GM21737 (cell line): ENCODE measurements at regions not wholly inside any gene's neighbourhood (a gene's known extent, or its start where the extent isn't known, plus 50 kb on each side); places are given as distances from the start of the nearest gene placed in this dataset.

Source experiments
- ATAC-seq: cut with Tn5 transposase; IDR thresholded peaks from one replicate; pipeline ENCODE4 v1.9.1; 2021; ENCODE audit warnings: mild to moderate bottlenecking, moderate library complexity; ENCODE audit not compliant: unreplicated experiment

- ATAC-seq: no peak
Observed at GRCh38 chr4:155616117-155616516, 50.5 kb upstream of the GUCY1A1 start.

GRCh38 chr4:155615081-155615887 is 51.4 kb upstream of the GUCY1A1 start:
- ATAC-seq: no peak

DNA sequence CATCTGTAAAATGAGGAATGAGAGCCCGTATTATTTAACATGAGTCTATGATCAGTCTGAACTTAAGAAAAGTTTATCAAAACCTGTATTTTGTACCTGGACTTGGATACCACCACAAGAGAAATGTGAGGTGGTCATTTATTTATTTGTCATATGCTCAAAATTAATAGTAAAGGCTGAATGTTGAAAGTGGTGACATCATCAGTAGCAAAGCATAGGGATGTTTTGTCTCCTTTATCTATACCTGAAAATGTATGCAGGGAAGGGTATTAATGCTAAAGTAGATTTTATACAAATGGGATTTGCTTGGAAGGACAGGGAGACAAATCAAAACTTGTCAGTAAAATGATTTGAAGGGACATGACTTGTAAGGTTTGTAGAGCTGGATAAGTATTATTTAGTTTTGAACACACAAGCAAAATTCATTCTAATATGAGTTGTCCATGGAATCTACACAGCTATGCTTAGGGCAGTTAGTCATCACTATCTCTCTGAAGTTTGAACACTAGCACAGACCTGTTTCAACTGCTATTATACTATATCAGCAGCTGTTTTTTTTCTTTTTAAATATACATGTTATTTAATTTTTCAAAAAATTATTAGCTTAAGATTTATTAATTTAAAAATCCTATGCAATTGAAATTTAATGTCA is 52.4 kb upstream of the GUCY1A1 start:
- no peak for ATAC-seq

- ATAC-seq: no peak
Observed at GRCh38 chr4:155612074-155612473, 54.6 kb upstream of the GUCY1A1 start.

GRCh38 chr4:155611501-155611900 is 55.1 kb upstream of the GUCY1A1 start:
- no peak for ATAC-seq

DNA sequence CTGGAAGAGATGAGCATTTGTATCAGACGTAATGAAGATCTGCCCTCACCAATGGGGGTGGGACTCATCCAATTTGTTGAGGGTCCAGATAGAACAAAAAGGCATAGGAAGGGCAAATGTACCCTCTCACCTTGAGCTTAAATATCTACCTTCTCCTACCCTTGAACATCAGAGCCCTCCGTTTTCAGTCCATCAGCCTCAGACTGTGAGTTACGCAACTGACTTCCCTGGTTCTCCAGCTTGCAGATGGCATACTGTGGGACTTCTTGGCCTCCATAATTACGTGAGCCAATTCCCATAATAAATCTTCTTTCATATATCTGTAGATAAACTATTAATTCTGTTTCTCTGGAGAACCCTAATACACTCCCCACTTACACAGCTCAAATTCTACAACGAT is 56.5 kb upstream of the GUCY1A1 start:
- ATAC-seq: no peak

GRCh38 chr4:155609455-155610059 is 57.1 kb upstream of the GUCY1A1 start:
- ATAC-seq: no peak

DNA sequence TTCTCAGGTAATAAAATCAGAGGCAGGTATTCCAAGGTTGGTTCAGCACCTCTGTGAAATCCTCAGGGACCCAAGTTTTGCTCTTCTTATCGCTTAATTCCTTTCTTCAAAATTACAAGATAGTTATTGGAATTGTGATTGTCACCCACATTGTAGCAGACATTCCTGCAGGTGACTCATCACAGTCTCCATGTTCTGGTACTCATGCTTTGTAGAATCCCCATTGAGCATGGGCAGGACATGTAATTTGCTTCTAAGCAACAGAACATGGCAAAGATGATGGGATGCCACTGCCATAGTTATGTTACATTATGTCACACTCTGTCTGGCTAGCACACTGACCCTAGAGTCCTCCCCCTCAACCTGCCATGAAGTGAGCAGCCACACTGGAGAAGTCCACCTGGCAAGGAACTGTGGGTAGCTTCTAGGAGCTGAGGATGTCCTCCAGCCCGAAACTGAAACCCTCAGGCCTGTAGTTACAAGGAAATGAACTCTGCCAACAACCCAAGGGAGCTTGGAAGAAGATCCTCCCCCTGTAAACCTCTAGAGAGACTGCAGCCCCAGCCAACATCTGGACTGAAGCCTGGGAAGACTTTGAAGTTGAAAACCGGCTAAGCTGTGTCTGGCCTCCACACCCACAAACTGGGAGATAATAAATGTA is 58.3 kb upstream of the GUCY1A1 start:
- ATAC-seq: no peak

DNA sequence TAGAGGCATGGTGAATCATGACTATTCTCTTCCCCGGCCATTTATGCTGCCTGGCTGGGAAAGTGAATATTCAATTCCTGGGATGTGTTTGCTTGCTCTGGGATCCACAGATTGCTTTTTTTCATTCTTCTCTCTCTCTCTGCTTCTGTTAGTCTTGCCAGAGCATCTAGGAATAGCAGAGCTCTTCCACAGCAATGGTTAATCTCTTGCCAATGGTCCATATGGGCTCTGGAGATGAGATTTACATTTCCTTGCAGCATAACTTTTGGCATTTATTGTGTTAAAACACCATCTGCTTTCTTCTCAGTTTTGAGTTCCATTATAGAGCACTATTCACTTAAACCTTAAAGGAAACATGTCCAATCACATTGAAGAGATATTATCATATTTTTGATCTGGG is 59.2 kb upstream of the GUCY1A1 start:
- ATAC-seq: no peak

DNA sequence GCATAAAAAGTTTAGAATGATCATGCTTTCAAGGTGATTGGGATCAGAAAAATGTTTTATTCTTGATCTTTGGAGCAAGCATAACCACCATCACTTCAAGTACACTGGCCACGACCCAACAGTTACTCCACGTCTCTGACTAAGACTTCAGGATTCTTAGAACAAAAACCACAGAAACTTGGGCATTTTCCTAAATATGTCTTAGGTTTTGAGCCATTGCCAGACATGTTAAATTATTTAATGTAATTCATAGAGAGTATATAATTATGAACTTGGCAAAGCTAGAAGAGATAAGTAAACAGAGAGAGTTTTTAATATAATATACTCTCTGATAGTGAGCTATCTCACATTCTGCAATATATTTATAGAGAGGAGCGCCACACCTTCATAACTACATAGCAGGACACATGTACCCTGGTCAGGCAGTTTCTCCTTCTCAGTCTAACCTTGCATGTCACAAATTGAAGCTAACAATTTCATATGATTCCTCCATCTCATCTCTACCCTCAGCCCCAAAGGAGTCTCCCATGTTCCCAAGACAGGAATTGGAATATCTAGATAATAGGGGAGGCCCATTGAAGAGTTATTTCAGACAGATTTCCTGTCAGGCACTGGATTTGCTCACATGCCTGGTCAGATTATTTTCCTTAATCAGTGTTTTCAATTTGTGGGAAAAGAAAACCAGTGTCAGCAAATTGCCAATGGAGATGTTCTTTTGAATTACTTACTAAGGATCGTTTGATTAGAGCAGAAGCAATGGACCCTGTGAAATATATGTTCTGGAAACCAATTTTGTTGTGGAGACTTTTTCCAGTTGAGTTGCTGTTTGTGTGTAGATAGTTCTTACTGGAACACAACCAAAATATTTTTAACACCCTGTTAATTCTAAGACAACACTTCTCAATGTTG is 61.7 kb upstream of the GUCY1A1 start:
- no peak for ATAC-seq

DNA sequence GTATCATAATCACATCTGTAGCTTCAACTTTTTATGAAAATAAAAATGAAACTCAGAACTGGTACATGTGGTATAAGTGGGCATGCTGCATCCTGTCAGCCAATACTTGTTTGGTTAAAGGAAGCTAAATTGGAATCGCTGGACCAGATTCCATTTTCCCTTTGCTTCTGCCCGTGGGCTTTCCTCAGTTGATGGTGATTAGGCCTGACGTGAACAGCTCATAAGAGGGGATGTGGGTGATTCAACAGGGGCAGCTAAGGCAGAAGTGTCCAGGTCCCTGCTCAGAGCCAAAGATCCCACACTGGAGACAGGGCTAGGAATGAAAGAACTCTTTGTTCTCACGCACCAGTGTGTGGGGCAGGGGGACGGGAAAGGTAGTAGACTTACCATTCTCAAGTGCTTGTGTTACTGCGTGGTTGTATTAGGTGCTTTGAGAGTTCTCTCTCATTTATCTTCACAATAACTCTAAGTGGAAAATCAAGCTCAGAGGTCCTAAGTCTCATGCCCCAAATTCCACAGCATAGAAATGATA is 63.2 kb upstream of the GUCY1A1 start:
- no peak for ATAC-seq

DNA sequence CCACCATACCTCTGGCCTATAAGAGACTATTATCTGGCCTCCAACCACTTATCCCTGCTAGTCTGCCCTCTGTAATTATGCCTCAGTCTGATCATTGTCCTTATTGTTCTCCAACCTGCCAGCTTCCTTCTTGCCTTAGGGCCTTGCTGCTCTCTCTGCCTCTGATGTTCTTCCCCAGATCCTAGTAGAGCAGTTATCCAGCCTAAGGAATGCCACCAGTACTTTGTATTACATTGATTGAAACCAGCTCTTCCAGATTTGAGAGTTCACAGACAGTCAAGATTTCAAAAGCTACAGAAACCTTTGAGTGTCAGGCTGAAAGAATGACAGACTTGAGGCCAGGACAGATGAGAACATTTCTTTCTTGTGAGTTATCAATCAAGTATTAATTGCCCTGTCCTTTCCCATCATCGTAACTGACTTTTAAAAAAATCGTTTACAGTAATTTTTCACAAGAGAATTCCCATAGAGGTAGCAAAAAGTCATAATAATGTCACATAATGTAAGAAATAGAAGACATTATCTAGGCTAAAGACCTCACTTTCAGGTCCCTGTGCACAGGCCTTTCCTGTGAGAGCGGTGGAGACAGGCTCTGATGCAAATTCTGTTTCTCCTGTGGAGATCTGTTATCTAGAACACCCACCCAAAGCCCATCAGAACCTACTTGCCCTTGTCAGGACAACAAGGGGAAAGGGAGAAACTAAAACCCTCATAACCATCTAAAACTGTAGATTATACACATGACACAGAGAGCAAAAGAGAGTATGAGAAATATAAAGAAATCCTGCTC is 64.1 kb upstream of the GUCY1A1 start:
- ATAC-seq: no peak

DNA sequence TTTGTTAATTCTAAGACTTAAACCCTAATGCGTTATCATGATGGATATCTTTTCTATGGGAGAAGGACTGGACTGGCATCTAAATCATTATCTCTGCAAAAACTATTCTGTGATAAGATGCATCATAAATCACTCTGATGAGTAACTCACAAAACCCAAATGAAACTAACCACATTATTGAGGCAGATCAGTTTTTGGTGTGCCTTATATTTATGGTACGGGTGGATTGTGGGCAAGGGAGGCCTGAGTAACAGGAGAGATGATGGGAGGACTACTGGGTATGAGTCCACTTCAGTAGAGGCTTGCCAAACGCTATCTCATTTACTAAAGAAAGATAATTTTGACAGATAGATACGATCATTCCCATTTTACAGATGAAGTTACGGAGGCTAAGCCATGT is 66.4 kb upstream of the GUCY1A1 start:
- no peak for ATAC-seq

DNA sequence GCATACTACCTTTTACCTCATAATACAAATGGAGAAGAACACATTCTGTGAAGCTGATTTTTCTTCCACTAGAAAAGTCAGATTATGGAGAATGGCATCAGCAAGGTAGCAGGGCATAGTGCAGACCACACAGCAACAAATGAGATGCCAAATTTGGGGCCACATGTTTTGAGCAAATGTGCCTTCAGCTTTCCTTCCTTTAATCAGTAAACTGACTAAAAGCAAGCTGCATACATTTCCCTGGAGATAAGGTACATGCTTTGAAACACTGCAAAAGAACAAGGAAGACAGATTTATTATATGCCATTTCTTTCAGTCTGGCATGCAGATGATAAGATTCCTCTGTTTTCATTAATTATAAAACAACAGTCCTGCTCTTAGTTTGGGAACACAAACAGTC is 67.1 kb upstream of the GUCY1A1 start:
- no peak for ATAC-seq

- ATAC-seq: no peak
Observed at GRCh38 chr4:155599085-155599484, 67.6 kb upstream of the GUCY1A1 start.

- ATAC-seq: no peak
Observed at GRCh38 chr4:155597933-155598451, 68.7 kb upstream of the GUCY1A1 start.

GRCh38 chr4:155597281-155597680 is 69.4 kb upstream of the GUCY1A1 start:
- ATAC-seq: no peak

GRCh38 chr4:155593793-155594192 is 72.9 kb upstream of the GUCY1A1 start:
- no peak for ATAC-seq

DNA sequence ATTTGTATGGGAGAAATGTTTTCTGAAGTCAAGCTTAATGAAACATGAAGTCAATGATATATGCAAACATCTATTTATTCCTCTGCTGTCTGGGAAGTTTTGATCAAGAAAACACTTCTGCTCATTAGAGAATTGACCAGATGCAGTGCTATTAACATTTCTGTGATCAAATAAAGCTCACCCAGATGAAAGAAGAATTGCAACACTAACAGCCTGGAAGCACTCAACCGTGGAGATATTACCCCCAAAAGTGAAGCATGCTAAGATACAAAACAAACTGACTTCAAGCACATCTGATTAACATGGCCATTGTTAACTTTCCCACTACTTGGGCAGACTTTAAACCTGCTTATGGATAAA is 73.7 kb upstream of the GUCY1A1 start:
- ATAC-seq: no peak
